Stomach (tissue), 8 donors: ENCODE measurements at regions not wholly inside any gene's neighbourhood (a gene's known extent, or its start where the extent isn't known, plus 50 kb on each side); places are given as distances from the start of the nearest gene placed in this dataset.
A peak's percentile ranks its signal among the peaks of the same experiment; 100 is the strongest.

ENCODE experiments used
- DNase-seq, 2 donors: peaks; one replicate each; pipeline versions ENCODE4 v3.0.0 to v3.0.0-alpha.2; 2013 to 2019
- H3K27ac ChIP-seq, 5 donors: fragments of 200-600 bp in 4 of 5; sonication (generic) in 4 of 5; one replicate each; pipeline ENCODE4 v1.5.1; 2013 to 2019; ENCODE audit warnings: mild to moderate bottlenecking in 1 of 5, moderate library complexity in 1 of 5
- H3K27me3 ChIP-seq, 3 donors: fragments of 200-600 bp; sonication (generic); one replicate each; pipeline ENCODE4 v1.5.1; 2017 to 2019; ENCODE audit warnings: mixed run types in 1 of 3
- H3K36me3 ChIP-seq, 4 donors: fragments of 200-600 bp; sonication (generic); 1 replicate in 3 of 4; 2 replicates in 1 of 4; pipeline ENCODE4 v1.5.1; 2016 to 2019
- H3K4me1 ChIP-seq, 4 donors: fragments of 200-600 bp; sonication (generic); one replicate each; pipeline ENCODE4 v1.5.1; 2016 to 2019
- H3K4me3 ChIP-seq, 4 donors: fragments of 200-600 bp; sonication (generic) in 3 of 4; one replicate each; pipeline ENCODE4 v1.5.1; 2016 to 2019; ENCODE audit warnings: mild to moderate bottlenecking in 1 of 4
- H3K9me3 ChIP-seq, 4 donors: fragments of 200-600 bp; sonication (generic); one replicate each; pipeline ENCODE4 v1.5.1; 2016 to 2019
- EP300 ChIP-seq: sonication (generic); formaldehyde crosslinking; IDR thresholded peaks from one replicate; pipeline ENCODE4 v1.6.1; 2017; ENCODE audit warnings: antibody characterized with exemption
- POLR2A ChIP-seq, 4 donors: fragments of 450-650 bp; IDR thresholded peaks; one replicate each; pipeline ENCODE4 v1.6.1; 2016; ENCODE audit warnings: antibody characterized with exemption in 4 of 4, control low read depth in 2 of 4, mild to moderate bottlenecking in 1 of 4, moderate library complexity in 1 of 4
- POLR2AphosphoS5 ChIP-seq, 3 donors: sonication (generic); formaldehyde crosslinking; IDR thresholded peaks; one replicate each; pipeline ENCODE4 v1.6.1; 2016; ENCODE audit warnings: antibody characterized with exemption in 3 of 3
- WGBS, 5 donors: extraction: QIAGEN DNeasy Blood & Tissue Kit in 3 of 5; methylation state at CpG; one replicate each; pipeline versions ENCODE4 v1.1.5 to v1.1.7; 2013 to 2018; 5-methylcytosine and 5-hydroxymethylcytosine counted together
- intact Hi-C: fragments of 100-400 bp; cut with DNase I; formaldehyde crosslinking; loops from one replicate; pipeline ENCODE4 v1.15.1; 2023; ENCODE audit warnings: low total_unique reads
- TF ChIP-seq, protein P1 (sequence below), 7 experiments: fragments of 450-650 bp in 4 of 7; fragments of 200-600 bp in 3 of 7; sonication (generic) in 3 of 7; IDR thresholded peaks; one replicate each; pipeline ENCODE4 v1.5.1; 2016 to 2019; ENCODE audit warnings: antibody characterized with exemption in 7 of 7, control low read depth in 2 of 7, mild to moderate bottlenecking in 1 of 7
- donor health status: healthy with polysubstance abuse.
- donor health status: Bipolar disorder and iron deficiency.
- donor health status: healthy.

DNA sequence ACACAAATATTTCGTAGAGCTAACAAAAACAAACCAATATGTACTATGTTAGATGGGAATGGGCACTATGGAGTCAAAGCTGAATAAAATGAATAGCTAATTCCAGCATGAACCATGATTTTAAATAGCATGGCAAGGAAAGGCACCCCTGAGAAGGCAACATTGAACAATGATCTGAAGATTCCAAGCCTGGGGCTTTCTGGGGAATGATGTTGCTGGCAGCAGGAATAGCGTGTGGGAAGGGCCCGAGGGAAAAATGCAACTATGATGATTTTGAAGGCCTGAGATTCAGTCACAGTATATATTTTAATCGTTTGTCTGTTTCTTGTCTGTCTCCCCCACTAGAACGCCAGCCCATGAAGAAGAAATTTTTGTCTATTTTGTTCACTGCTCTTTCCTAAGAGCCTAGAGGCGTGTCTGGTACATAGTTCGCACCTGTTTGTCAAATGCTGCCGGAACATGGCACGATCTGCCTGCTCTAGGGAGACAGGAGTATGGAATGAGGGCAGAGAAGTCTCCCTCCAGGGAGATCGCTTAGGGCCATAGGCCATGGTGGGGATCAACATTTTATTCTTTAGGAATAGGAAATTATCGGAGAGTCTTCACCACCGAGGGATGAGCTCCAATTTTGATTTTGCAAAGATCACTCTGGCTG lies 84.8 kb upstream of the EYA2 start:
- Histone ChIP-seq H3K4me3 (no peak overlapping the region), H3K9me3 (no peaks in the 10 kb centered on the region), H3K27me3 (peaks cover 0 to 39% (median 13%) of the 10 kb centered on the region in 3 donors), H3K4me1 (peaks cover 0 to 13% (median 8%) of the 10 kb centered on the region in 4 donors), H3K27ac (no peak overlapping the region), H3K36me3 (no peaks in the 10 kb centered on the region)
- intact Hi-C loops = no loop called here
- DNase-seq = no peak
- WGBS, 5 donors = 82 to 93% (median 88%) methylated on average over 12 of the region's 12 CpGs
- TF ChIP-seq POLR2A (IDR thresholded peaks at IDR 0.05) = no peak
- no peak for TF ChIP-seq POLR2AphosphoS5 (IDR thresholded peaks at IDR 0.05)
- TF ChIP-seq EP300 = no peak
- TF ChIP-seq, protein P1, sequence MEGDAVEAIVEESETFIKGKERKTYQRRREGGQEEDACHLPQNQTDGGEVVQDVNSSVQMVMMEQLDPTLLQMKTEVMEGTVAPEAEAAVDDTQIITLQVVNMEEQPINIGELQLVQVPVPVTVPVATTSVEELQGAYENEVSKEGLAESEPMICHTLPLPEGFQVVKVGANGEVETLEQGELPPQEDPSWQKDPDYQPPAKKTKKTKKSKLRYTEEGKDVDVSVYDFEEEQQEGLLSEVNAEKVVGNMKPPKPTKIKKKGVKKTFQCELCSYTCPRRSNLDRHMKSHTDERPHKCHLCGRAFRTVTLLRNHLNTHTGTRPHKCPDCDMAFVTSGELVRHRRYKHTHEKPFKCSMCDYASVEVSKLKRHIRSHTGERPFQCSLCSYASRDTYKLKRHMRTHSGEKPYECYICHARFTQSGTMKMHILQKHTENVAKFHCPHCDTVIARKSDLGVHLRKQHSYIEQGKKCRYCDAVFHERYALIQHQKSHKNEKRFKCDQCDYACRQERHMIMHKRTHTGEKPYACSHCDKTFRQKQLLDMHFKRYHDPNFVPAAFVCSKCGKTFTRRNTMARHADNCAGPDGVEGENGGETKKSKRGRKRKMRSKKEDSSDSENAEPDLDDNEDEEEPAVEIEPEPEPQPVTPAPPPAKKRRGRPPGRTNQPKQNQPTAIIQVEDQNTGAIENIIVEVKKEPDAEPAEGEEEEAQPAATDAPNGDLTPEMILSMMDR (IDR thresholded peaks at IDR 0.05) = no peak

DNA sequence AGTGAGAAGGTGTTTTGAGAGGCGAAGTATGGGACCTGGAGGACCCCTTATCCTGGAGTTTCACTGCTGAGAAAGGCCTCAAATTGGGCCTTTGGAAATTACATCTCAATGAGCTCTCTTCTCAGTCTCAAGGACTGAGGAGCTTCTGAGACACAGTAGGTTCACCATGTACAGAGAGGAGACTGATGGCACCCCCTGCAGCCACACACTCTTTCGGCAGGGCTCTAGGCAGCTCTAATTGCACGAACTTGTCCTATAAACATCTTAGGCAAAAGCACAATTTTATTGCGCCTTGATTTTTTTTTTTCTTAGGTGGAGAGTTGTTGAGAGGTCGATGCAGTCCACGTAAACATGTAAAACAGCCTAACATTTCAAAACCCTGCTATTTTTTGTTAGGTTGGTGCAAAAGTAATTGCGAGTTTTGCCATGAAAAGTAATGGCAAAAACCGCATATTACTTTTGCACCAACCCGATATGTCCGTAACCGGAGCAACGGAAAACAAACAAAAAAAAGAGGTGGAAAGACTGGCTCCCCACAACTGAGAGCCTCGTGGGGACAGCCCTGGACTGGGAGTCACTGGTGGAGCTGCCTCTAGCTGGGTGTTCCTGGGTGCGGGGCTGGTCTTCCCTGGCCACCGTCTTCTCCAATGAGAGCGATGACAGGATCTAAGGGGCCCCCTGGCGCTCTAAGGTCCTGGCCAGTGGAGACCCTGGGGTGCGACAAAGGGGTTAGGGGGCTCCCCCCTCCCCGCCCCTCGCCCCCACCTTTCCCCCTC lies 84.0 kb upstream of the EYA2 start:
- peaks cover 0 to 15% (median 8%) of the 10 kb centered on the region in 4 donors for H3K4me1 ChIP-seq
- no peaks in the 10 kb centered on the region for H3K36me3 ChIP-seq
- WGBS, 5 donors = 50 to 68% (median 62%) methylated on average over 16 to 20 of the region's 20 CpGs
- DNase-seq = peak in 1 of 2 donors; percentile 39
- no peak overlapping the region for H3K27ac ChIP-seq
- H3K4me3 ChIP-seq = peak overlapping the region in 3 of 4 donors; percentile 22 to 40 (median 33)
- intact Hi-C loops = no loop called here
- peaks cover 0 to 39% (median 13%) of the 10 kb centered on the region in 3 donors for H3K27me3 ChIP-seq
- H3K9me3 ChIP-seq = no peaks in the 10 kb centered on the region
- no peak for TF ChIP-seq EP300
- TF ChIP-seq, protein P1 (IDR thresholded peaks at IDR 0.05) = no peak
- no peak for TF ChIP-seq POLR2A (IDR thresholded peaks at IDR 0.05)
- TF ChIP-seq POLR2AphosphoS5 (IDR thresholded peaks at IDR 0.05) = no peak

DNA sequence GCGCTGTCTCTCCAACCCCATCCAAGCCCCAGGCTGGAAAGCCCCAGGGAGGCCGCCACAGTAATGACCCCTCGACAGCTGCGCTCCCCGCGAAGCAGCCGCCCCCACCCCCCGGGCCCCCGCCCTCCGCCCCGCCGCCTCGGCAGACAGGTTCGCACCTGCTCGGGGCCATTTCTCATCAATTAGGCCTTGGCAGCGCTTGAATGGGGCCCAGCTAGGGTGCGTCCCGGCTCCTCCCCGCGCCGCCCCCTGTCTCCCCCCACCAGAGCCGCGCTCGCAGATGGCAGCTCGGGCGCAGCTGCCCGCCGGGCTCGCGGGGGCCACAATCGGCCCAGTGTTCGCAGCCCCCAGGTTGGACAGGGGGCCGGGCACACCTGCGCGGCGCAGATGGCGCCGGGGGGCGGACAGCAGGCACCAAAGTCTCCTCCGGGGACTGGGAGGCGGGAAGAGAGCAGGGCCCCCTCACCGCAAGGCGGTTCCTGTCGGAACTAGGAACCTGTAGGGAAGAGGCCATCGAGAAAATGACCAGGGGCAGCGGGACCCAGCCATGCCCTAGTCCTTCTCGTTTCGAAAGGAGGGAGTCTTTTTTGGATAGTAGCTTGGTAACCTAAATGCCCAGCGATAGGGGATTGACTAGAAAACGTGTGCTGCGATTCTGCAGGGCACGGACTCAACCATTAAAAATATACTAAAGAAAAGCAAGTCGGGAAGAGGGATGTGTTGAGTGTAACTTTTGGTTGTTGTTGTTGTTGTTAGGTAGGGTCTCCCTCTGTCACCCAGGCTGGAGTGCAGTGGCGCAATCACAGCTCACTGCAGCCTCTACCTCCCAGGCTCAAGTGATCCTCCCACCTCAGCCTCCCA lies 83.2 kb upstream of the EYA2 start:
- Histone ChIP-seq H3K27ac (no peak overlapping the region), H3K27me3 (peaks cover 0 to 46% (median 13%) of the 10 kb centered on the region in 3 donors), H3K4me3 (peak overlapping the region; percentile 22 to 40 (median 34)), H3K36me3 (no peaks in the 10 kb centered on the region), H3K4me1 (peaks cover 0 to 15% (median 8%) of the 10 kb centered on the region in 4 donors), H3K9me3 (no peaks in the 10 kb centered on the region)
- intact Hi-C loops = no loop called here
- TF ChIP-seq POLR2AphosphoS5 (IDR thresholded peaks at IDR 0.05) (no peak), POLR2A (IDR thresholded peaks at IDR 0.05) (no peak), EP300 (no peak)
- TF ChIP-seq, protein P1 (IDR thresholded peaks at IDR 0.05) = no peak
- WGBS, 5 donors = 8 to 25% (median 11%) methylated on average over 18 to 54 of the region's 54 CpGs
- DNase-seq = peak in 1 of 2 donors; percentile 81
